ENCODE measurements at regions not wholly inside any gene's neighbourhood (a gene's known extent, or its start where the extent isn't known, plus 50 kb on each side); places are given as distances from the start of the nearest gene placed in this dataset.

- peak in 5 of 6 experiments; percentile 48 to 64 (median 61) for TF ChIP-seq CTCF (IDR thresholded peaks at IDR 0.05)
- TF ChIP-seq POLR2AphosphoS5 (IDR thresholded peaks at IDR 0.05): no peak
These were observed 101.9 kb downstream of the NOL4 start for GRCh38 chr18:34122724-34123334.

All from upper lobe of left lung (tissue), 4 donors.